HCT116 (cell line): ENCODE measurements at regions not wholly inside any gene's neighbourhood (a gene's known extent, or its start where the extent isn't known, plus 50 kb on each side); places are given as distances from the start of the nearest gene placed in this dataset.

Source experiments
- ATAC-seq: fragments of 200-7000 bp; cut with Tn5 transposase; 2 replicates; pipeline ENCODE4 v1.9.1; 2020; ENCODE audit warnings: mild to moderate bottlenecking, moderate library complexity
- BruUV-seq: library from RNA; stranded (reverse); fragments of 400-500 nt; replicated peaks from 2 replicates; lab custom pipeline; 2021; lab: Mats Ljungman, UMichigan
- CTCF ChIA-PET: fragments of 300-600 bp; sonication (Branson Sonifier 250); formaldehyde crosslinking; loops from one replicate; lab custom pipeline; 2021; ENCODE audit warnings: antibody characterized with exemption; lab: Charles Lee
- POLR2A ChIA-PET: fragments of 300-600, 350-600 bp; sonication (Branson Sonifier 250); formaldehyde crosslinking; loops from one replicate; lab custom pipeline; 2021; ENCODE audit warnings: antibody characterized with exemption; lab: Charles Lee
- RAD21 ChIA-PET, 2 experiments: fragments of 300-600 bp; sonication (Branson Sonifier 250); formaldehyde crosslinking; loops; one replicate each; lab custom pipeline; 2023; ENCODE audit warnings: low total read pairs in 2 of 2; ENCODE audit not compliant: uncharacterized antibody in 2 of 2, unreplicated experiment in 2 of 2, low non-redundant PET in 1 of 2; lab: Charles Lee
- DNase-seq: peaks from one replicate; pipeline ENCODE4 v3.0.0-alpha.2; 2010; ENCODE audit warnings: low read depth, low spot score
- H2AFZ ChIP-seq: fragments of 200-600 bp; shearing (Covaris generic), sonication (generic); 2 replicates; pipeline ENCODE4 v1.6.1; 2017; ENCODE audit warnings: low read depth, mixed run types, mixed read lengths, antibody characterized with exemption, low read length; ENCODE audit not compliant: poor library complexity, severe bottlenecking
- H3K27ac ChIP-seq: 2 replicates; pipeline ENCODE4 v1.5.1; 2012; ENCODE audit warnings: low read depth, low read length
- H3K27me3 ChIP-seq: fragments of 200-600 bp; sonication (generic); 2 replicates; pipeline ENCODE4 v1.6.1; 2016; ENCODE audit warnings: mixed run types, low read length, mixed read lengths; ENCODE audit not compliant: insufficient read depth
- H3K36me3 ChIP-seq, 2 experiments: fragments of 200-500 bp in 1 of 2; fragments of 200-600 bp in 1 of 2; sonication (Bioruptor generic) in 1 of 2; sonication (generic) in 1 of 2; 2 replicates each; pipeline versions ENCODE4 v1.5.1 to v1.6.1; 2014 to 2016; ENCODE audit warnings: low read length in 2 of 2, inconsistent platforms in 1 of 2, mixed read lengths in 1 of 2, mixed run types in 1 of 2; ENCODE audit not compliant: insufficient read depth in 2 of 2, control insufficient read depth in 1 of 2
- H3K4me1 ChIP-seq, 2 experiments: fragments of 200-600 bp in 1 of 2; sonication (generic) in 1 of 2; 2 replicates each; pipeline versions ENCODE4 v1.5.1 to v1.6.1; 2012 to 2017; ENCODE audit warnings: low read length in 2 of 2, inconsistent platforms in 1 of 2, mild to moderate bottlenecking in 1 of 2, mixed read lengths in 1 of 2, mixed run types in 1 of 2, moderate library complexity in 1 of 2; ENCODE audit not compliant: insufficient read depth in 2 of 2, control insufficient read depth in 1 of 2
- H3K4me2 ChIP-seq: fragments of 200-600 bp; sonication (generic); 2 replicates; pipeline ENCODE4 v1.6.1; 2017; ENCODE audit warnings: mixed run types, low read length, mixed read lengths
- H3K4me3 ChIP-seq, 2 experiments: fragments of 200-600 bp in 1 of 2; sonication (generic) in 1 of 2; replicated peaks in 1 of 2; 2 replicates each; pipeline ENCODE4 v1.5.1; 2011 to 2016; ENCODE audit warnings: low read length in 2 of 2, control low read depth in 1 of 2, low read depth in 1 of 2, mild to moderate bottlenecking in 1 of 2, mixed read lengths in 1 of 2, mixed run types in 1 of 2
- H3K79me2 ChIP-seq: fragments of 200-600 bp; sonication (generic); 2 replicates; pipeline ENCODE4 v1.6.1; 2017; ENCODE audit warnings: mild to moderate bottlenecking, mixed run types, low read length, moderate library complexity, mixed read lengths; ENCODE audit not compliant: insufficient read depth
- H3K9ac ChIP-seq: fragments of 200-600 bp; sonication (generic); 2 replicates; pipeline ENCODE4 v1.6.1; 2016; ENCODE audit warnings: low read length, mixed read lengths
- H3K9me2 ChIP-seq: fragments of 200-600 bp; sonication (generic), shearing (Covaris generic); 2 replicates; pipeline ENCODE4 v1.6.1; 2017; ENCODE audit warnings: mixed run types, mild to moderate bottlenecking, moderate library complexity; ENCODE audit not compliant: insufficient read depth
- H3K9me3 ChIP-seq, 2 experiments: fragments of 200-500 bp in 1 of 2; fragments of 200-600 bp in 1 of 2; sonication (Bioruptor generic) in 1 of 2; sonication (generic) in 1 of 2; 2 replicates each; pipeline ENCODE4 v1.6.1; 2014 to 2017; ENCODE audit warnings: low read length in 2 of 2, mixed read lengths in 2 of 2, inconsistent platforms in 1 of 2, low read depth in 1 of 2, mild to moderate bottlenecking in 1 of 2, mixed run types in 1 of 2, moderate library complexity in 1 of 2; ENCODE audit not compliant: control insufficient read depth in 1 of 2, insufficient read depth in 1 of 2
- H4K20me1 ChIP-seq: fragments of 200-600 bp; sonication (generic), shearing (Covaris generic); 2 replicates; pipeline ENCODE4 v1.6.1; 2017; ENCODE audit warnings: mixed run types, mild to moderate bottlenecking, moderate library complexity; ENCODE audit not compliant: insufficient read depth
- CBX3 ChIP-seq: IDR thresholded peaks from 2 replicates; pipeline ENCODE4 v1.6.1; 2012; ENCODE audit warnings: low read depth
- CEBPB ChIP-seq: IDR thresholded peaks from 2 replicates; pipeline ENCODE4 v1.6.1; 2012; ENCODE audit warnings: low read depth
- EGR1 ChIP-seq: IDR thresholded peaks from 2 replicates; pipeline ENCODE4 v1.6.1; 2012; ENCODE audit warnings: low read depth
- EZH2 ChIP-seq: fragments of 200-600 bp; sonication (generic); IDR thresholded peaks from 2 replicates; pipeline ENCODE4 v1.6.1; 2017; ENCODE audit warnings: antibody characterized with exemption, mixed run types
- EZH2phosphoT487 ChIP-seq: fragments of 200-600 bp; IDR thresholded peaks from 2 replicates; pipeline ENCODE4 v1.6.1; 2018; ENCODE audit warnings: antibody characterized with exemption, borderline replicate concordance
- FOSL1 ChIP-seq: IDR thresholded peaks from 2 replicates; pipeline ENCODE4 v1.6.1; 2012; ENCODE audit warnings: low read depth
- JUND ChIP-seq: IDR thresholded peaks from 2 replicates; pipeline ENCODE4 v1.6.1; 2012
- POLR2A ChIP-seq: IDR thresholded peaks from 2 replicates; pipeline ENCODE4 v1.7.0; 2011; ENCODE audit warnings: borderline replicate concordance; ENCODE audit not compliant: insufficient read depth, insufficient read length; ENCODE audit errors: extremely low read depth
- POLR2AphosphoS5 ChIP-seq: IDR thresholded peaks from 2 replicates; pipeline ENCODE4 v1.6.1; 2011; ENCODE audit warnings: mild to moderate bottlenecking, low read depth, low read length, moderate library complexity
- SP1 ChIP-seq: IDR thresholded peaks from 2 replicates; pipeline ENCODE4 v1.6.1; 2012; ENCODE audit warnings: low read depth
- SRF ChIP-seq: IDR thresholded peaks from 2 replicates; pipeline ENCODE4 v1.6.1; 2012; ENCODE audit warnings: low read depth
- TCF7L2 ChIP-seq: IDR thresholded peaks from 2 replicates; pipeline ENCODE4 v1.7.0; 2011; ENCODE audit warnings: borderline replicate concordance, inconsistent platforms; ENCODE audit not compliant: insufficient read depth, insufficient read length; ENCODE audit errors: extremely low read depth
- intact Hi-C: fragments of 100-400 bp; cut with micrococcal nuclease; formaldehyde crosslinking; loops from 2 replicates; pipeline ENCODE4 v1.10.0; 2022
- TF ChIP-seq, protein P1 (sequence below): IDR thresholded peaks from 2 replicates; pipeline ENCODE4 v1.6.1; 2011; ENCODE audit warnings: mild to moderate bottlenecking, low read length, moderate library complexity; ENCODE audit not compliant: insufficient replicate concordance; ENCODE audit errors: extremely low read depth
- TF ChIP-seq, protein P2 (sequence below): IDR thresholded peaks from 2 replicates; pipeline ENCODE4 v1.6.1; 2012; ENCODE audit warnings: low read depth
- TF ChIP-seq, protein P3 (sequence below): IDR thresholded peaks from 2 replicates; pipeline ENCODE4 v1.6.1; 2012

DNA sequence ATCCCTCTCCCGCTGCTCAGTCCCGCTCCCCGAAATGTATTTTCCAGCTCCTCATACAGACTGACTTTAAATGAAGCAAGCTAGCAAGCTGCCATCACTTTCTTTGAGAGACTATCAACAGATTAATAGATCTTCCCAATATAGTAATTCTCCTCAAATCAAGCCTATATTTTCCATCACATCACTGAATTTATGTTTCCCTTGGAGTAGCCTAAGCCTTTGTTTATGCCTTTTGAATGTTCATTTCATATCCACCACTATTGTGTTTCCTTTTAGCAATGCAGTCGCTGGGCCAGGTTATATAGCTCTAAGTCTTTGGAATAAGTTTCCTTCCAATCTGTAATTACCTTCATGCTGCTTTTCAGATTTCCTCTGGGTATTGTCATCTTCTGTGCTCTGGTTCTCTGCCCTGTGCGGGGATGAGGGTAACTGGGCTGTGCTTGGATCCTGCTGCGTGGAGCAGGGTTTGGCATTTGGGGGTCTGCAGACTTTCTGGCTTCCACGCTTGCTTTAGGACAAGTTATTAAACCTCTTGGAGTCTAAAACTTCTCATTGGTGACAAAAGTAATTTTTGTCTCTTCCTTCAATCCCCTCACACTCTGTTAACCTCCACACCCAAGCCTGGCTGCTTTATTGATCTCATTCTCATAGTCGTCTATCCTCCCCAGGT is 256.9 kb downstream of the DLEU7 start:
- RAD21 ChIA-PET, result no interaction called here

More for the DNA sequence above, 256.9 kb downstream of the DLEU7 start:
- Histone ChIP-seq H3K27ac (no peak overlapping the region), H3K27me3 (no peaks in the 10 kb centered on the region), H3K9me2 (no peaks in the 10 kb centered on the region), H3K4me3 (no peak overlapping the region), H3K4me1 (peaks cover 0 to 3% of the 10 kb centered on the region in 2 experiments; a peak in 1 of 4 replicates), H3K36me3 (no peaks in the 10 kb centered on the region), H3K9ac (no peak overlapping the region), H4K20me1 (no peaks in the 10 kb centered on the region), H3K4me2 (no peak overlapping the region), H3K79me2 (no peaks in the 10 kb centered on the region), H2AFZ (no peak overlapping the region), H3K9me3 (no peaks in the 10 kb centered on the region)
- TF ChIP-seq SP1 (no peak), TCF7L2 (no peak), SRF (no peak), EZH2phosphoT487 (no peak), CBX3 (no peak), JUND (no peak), POLR2A (no peak), POLR2AphosphoS5 (no peak), CEBPB (no peak), EGR1 (no peak), FOSL1 (no peak), EZH2 (no peak)
- TF ChIP-seq, protein P1, sequence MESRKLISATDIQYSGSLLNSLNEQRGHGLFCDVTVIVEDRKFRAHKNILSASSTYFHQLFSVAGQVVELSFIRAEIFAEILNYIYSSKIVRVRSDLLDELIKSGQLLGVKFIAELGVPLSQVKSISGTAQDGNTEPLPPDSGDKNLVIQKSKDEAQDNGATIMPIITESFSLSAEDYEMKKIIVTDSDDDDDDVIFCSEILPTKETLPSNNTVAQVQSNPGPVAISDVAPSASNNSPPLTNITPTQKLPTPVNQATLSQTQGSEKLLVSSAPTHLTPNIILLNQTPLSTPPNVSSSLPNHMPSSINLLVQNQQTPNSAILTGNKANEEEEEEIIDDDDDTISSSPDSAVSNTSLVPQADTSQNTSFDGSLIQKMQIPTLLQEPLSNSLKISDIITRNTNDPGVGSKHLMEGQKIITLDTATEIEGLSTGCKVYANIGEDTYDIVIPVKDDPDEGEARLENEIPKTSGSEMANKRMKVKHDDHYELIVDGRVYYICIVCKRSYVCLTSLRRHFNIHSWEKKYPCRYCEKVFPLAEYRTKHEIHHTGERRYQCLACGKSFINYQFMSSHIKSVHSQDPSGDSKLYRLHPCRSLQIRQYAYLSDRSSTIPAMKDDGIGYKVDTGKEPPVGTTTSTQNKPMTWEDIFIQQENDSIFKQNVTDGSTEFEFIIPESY, result no peak
- TF ChIP-seq, protein P2, sequence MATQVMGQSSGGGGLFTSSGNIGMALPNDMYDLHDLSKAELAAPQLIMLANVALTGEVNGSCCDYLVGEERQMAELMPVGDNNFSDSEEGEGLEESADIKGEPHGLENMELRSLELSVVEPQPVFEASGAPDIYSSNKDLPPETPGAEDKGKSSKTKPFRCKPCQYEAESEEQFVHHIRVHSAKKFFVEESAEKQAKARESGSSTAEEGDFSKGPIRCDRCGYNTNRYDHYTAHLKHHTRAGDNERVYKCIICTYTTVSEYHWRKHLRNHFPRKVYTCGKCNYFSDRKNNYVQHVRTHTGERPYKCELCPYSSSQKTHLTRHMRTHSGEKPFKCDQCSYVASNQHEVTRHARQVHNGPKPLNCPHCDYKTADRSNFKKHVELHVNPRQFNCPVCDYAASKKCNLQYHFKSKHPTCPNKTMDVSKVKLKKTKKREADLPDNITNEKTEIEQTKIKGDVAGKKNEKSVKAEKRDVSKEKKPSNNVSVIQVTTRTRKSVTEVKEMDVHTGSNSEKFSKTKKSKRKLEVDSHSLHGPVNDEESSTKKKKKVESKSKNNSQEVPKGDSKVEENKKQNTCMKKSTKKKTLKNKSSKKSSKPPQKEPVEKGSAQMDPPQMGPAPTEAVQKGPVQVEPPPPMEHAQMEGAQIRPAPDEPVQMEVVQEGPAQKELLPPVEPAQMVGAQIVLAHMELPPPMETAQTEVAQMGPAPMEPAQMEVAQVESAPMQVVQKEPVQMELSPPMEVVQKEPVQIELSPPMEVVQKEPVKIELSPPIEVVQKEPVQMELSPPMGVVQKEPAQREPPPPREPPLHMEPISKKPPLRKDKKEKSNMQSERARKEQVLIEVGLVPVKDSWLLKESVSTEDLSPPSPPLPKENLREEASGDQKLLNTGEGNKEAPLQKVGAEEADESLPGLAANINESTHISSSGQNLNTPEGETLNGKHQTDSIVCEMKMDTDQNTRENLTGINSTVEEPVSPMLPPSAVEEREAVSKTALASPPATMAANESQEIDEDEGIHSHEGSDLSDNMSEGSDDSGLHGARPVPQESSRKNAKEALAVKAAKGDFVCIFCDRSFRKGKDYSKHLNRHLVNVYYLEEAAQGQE, result no peak
- TF ChIP-seq, protein P3, sequence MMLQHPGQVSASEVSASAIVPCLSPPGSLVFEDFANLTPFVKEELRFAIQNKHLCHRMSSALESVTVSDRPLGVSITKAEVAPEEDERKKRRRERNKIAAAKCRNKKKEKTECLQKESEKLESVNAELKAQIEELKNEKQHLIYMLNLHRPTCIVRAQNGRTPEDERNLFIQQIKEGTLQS, result no peak
- CTCF ChIA-PET, result no interaction called here
- BruUV-seq, result no TSS peak
- ATAC-seq (no peak), DNase-seq (no peak)
- POLR2A ChIA-PET, result no interaction called here
- intact Hi-C loops, result no loop called here
